ENCODE measurements at regions not wholly inside any gene's neighbourhood (a gene's known extent, or its start where the extent isn't known, plus 50 kb on each side); places are given as distances from the start of the nearest gene placed in this dataset.

DNA sequence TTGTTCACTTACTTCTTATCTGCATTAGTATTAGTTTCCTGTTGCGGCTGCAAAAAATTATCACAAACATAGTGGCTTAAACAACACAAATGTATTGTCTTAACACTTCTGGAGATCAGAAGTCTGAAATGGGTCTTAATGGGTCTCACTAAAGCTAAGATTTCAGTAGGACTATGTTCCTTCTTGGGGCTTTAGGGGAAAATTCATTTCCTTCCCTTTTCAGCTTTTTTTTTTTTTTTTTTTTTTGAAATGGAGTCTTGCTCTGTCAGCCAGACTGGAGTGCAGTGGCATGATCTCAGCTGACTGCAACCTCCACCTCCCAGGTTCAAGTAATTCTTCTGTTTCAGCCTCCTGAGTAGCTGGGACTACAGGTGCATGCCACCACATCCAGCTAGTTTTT lies 78.1 kb upstream of the KLF3 start:
- CTCF ChIA-PET, result no interaction called here
- H3K9ac ChIP-seq (ENCODE audit: low read length), result no peak overlapping the region
- intact Hi-C loops (cut with micrococcal nuclease), result no loop called here
- H4K20me1 ChIP-seq (ENCODE audit: insufficient read depth), result no peaks in the 10 kb centered on the region
- H3K36me3 ChIP-seq (ENCODE audit: control insufficient read depth in 1 of 2, insufficient read depth in 2 of 2, low read length in 2 of 2), result no peaks in the 10 kb centered on the region
- BruUV-seq (replicated peaks), result no TSS peak
- no peaks in the 10 kb centered on the region for H3K9me2 ChIP-seq (ENCODE audit: insufficient read depth)
- RAD21 ChIA-PET (ENCODE audit: low non-redundant PET in 1 of 2, low total read pairs in 2 of 2, uncharacterized antibody in 2 of 2, unreplicated experiment in 2 of 2), result no interaction called here
- DNase-seq (ENCODE audit: low read depth, low spot score) (no peak), ATAC-seq (no peak)
- no peak overlapping the region for H3K4me3 ChIP-seq (replicated peaks in 1 of 2; ENCODE audit: low read depth in 1 of 2, low read length in 2 of 2)
- no peaks in the 10 kb centered on the region for H3K79me2 ChIP-seq (ENCODE audit: insufficient read depth, low read length)
- POLR2A ChIA-PET, result no interaction called here
- no peaks in the 10 kb centered on the region for H3K27me3 ChIP-seq (ENCODE audit: insufficient read depth, low read length)
- no peak overlapping the region for H2AFZ ChIP-seq (ENCODE audit: low read depth, low read length, poor library complexity, severe bottlenecking)
- H3K4me1 ChIP-seq (ENCODE audit: control insufficient read depth in 1 of 2, insufficient read depth in 2 of 2, low read length in 2 of 2), result no peaks in the 10 kb centered on the region
- H3K4me2 ChIP-seq (ENCODE audit: low read length), result no peak overlapping the region
- TF ChIP-seq ZFX (IDR thresholded peaks at IDR 0.05), result no peak
- no peak for TF ChIP-seq YY1 (IDR thresholded peaks at IDR 0.05; ENCODE audit: extremely low read depth, insufficient replicate concordance, low read depth, low read length)
- no peak for TF ChIP-seq TCF7L2 (IDR thresholded peaks at IDR 0.05; ENCODE audit: borderline replicate concordance, extremely low read depth, insufficient read depth, insufficient read length)
- TF ChIP-seq, protein P1, sequence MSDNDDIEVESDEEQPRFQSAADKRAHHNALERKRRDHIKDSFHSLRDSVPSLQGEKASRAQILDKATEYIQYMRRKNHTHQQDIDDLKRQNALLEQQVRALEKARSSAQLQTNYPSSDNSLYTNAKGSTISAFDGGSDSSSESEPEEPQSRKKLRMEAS (IDR thresholded peaks at IDR 0.05), result no peak
- TF ChIP-seq POLR2A (IDR thresholded peaks at IDR 0.05; ENCODE audit: borderline replicate concordance, extremely low read depth, insufficient read depth, insufficient read length), result no peak
- TF ChIP-seq ZNF274 (IDR thresholded peaks at IDR 0.05; ENCODE audit: low read depth, low read length), result no peak
- TF ChIP-seq EGR1 (IDR thresholded peaks at IDR 0.05; ENCODE audit: low read depth), result no peak
- no peak for TF ChIP-seq POLR2AphosphoS5 (IDR thresholded peaks at IDR 0.05; ENCODE audit: low read depth, low read length)
- TF ChIP-seq SP1 (IDR thresholded peaks at IDR 0.05; ENCODE audit: low read depth), result no peak
- no peak overlapping the region for H3K27ac ChIP-seq (ENCODE audit: low read depth, low read length)
- H3K9me3 ChIP-seq (ENCODE audit: control insufficient read depth in 1 of 2, insufficient read depth in 1 of 2, low read depth in 1 of 2, low read length in 2 of 2), result no peaks in the 10 kb centered on the region; a peak in 1 of 4 replicates

- POLR2A ChIA-PET, result no interaction called here
- no TSS peak for BruUV-seq (replicated peaks)
These were observed 76.9 kb upstream of the KLF3 start for GRCh38 chr4:38587106-38587505.

More at GRCh38 chr4:38587106-38587505, 76.9 kb upstream of the KLF3 start:
- RAD21 ChIA-PET (ENCODE audit: low non-redundant PET in 1 of 2, low total read pairs in 2 of 2, uncharacterized antibody in 2 of 2, unreplicated experiment in 2 of 2), result no interaction called here
- DNase-seq (ENCODE audit: low read depth, low spot score) (no peak), ATAC-seq (no peak)
- H3K4me1 ChIP-seq (ENCODE audit: control insufficient read depth in 1 of 2, insufficient read depth in 2 of 2, low read length in 2 of 2), result no peaks in the 10 kb centered on the region
- H3K79me2 ChIP-seq (ENCODE audit: insufficient read depth, low read length), result no peaks in the 10 kb centered on the region
- CTCF ChIA-PET, result no interaction called here
- no peaks in the 10 kb centered on the region for H4K20me1 ChIP-seq (ENCODE audit: insufficient read depth)
- H3K27me3 ChIP-seq (ENCODE audit: insufficient read depth, low read length), result no peaks in the 10 kb centered on the region
- no peak overlapping the region for H3K9ac ChIP-seq (ENCODE audit: low read length)
- H3K9me2 ChIP-seq (ENCODE audit: insufficient read depth), result no peaks in the 10 kb centered on the region
- TF ChIP-seq SP1 (IDR thresholded peaks at IDR 0.05; ENCODE audit: low read depth) (no peak), CEBPB (IDR thresholded peaks at IDR 0.05; ENCODE audit: low read depth) (no peak), ZNF274 (IDR thresholded peaks at IDR 0.05; ENCODE audit: low read depth, low read length) (no peak), ZFX (IDR thresholded peaks at IDR 0.05) (no peak), FOSL1 (IDR thresholded peaks at IDR 0.05; ENCODE audit: low read depth) (no peak), EGR1 (IDR thresholded peaks at IDR 0.05; ENCODE audit: low read depth) (no peak), CTCF (IDR thresholded peaks at IDR 0.05 in 2 of 3, conservative IDR thresholded peaks at IDR 0.05 in 1 of 3; ENCODE audit: borderline replicate concordance in 1 of 3, insufficient read depth in 1 of 3, low read depth in 2 of 3, low read length in 2 of 3) (no peak), RAD21 (IDR thresholded peaks at IDR 0.05; ENCODE audit: low read depth) (no peak), JUND (IDR thresholded peaks at IDR 0.05) (no peak)
- H3K36me3 ChIP-seq (ENCODE audit: control insufficient read depth in 1 of 2, insufficient read depth in 2 of 2, low read length in 2 of 2), result no peaks in the 10 kb centered on the region
- no peak overlapping the region for H3K4me2 ChIP-seq (ENCODE audit: low read length)
- no peaks in the 10 kb centered on the region; a peak in 1 of 4 replicates for H3K9me3 ChIP-seq (ENCODE audit: control insufficient read depth in 1 of 2, insufficient read depth in 1 of 2, low read depth in 1 of 2, low read length in 2 of 2)
- H3K4me3 ChIP-seq (replicated peaks in 1 of 2; ENCODE audit: low read depth in 1 of 2, low read length in 2 of 2), result no peak overlapping the region
- H3K27ac ChIP-seq (ENCODE audit: low read depth, low read length), result no peak overlapping the region
- intact Hi-C loops (cut with micrococcal nuclease), result no loop called here
- H2AFZ ChIP-seq (ENCODE audit: low read depth, low read length, poor library complexity, severe bottlenecking), result no peak overlapping the region
